Esophagus muscularis mucosa (tissue), 4 donors: ENCODE measurements at regions not wholly inside any gene's neighbourhood (a gene's known extent, or its start where the extent isn't known, plus 50 kb on each side); places are given as distances from the start of the nearest gene placed in this dataset.

Experiments used
- DNase-seq: peaks from one replicate; pipeline ENCODE4 v3.0.0-alpha.2; 2017; ENCODE audit errors: extremely low spot score
- H3K27ac ChIP-seq, 4 donors: fragments of 200-600 bp; sonication (generic); replicated peaks in 1 of 4; 1 replicate in 3 of 4; 2 replicates in 1 of 4; pipeline ENCODE4 v1.5.1; 2016 to 2019; ENCODE audit warnings: mild to moderate bottlenecking in 1 of 4
- H3K27me3 ChIP-seq, 4 donors: fragments of 200-600 bp; sonication (generic); one replicate each; pipeline versions ENCODE4 v1.5.1 to v1.6.0; 2016 to 2019
- H3K36me3 ChIP-seq, 4 donors: fragments of 200-600 bp; sonication (generic); one replicate each; pipeline ENCODE4 v1.5.1; 2016 to 2019
- H3K4me1 ChIP-seq, 4 donors: fragments of 200-600 bp; sonication (generic); one replicate each; pipeline ENCODE4 v1.5.1; 2016 to 2019
- H3K4me3 ChIP-seq, 4 donors: fragments of 200-600 bp; sonication (generic); 1 replicate in 2 of 4; 2 replicates in 2 of 4; pipeline ENCODE4 v1.5.1; 2016 to 2019; ENCODE audit warnings: mild to moderate bottlenecking in 4 of 4, moderate library complexity in 1 of 4
- H3K9me3 ChIP-seq, 4 donors: fragments of 200-600 bp; sonication (generic); 1 replicate in 3 of 4; 2 replicates in 1 of 4; pipeline ENCODE4 v1.5.1; 2016 to 2019
- CTCF ChIP-seq, 3 experiments: fragments of 200-600 bp in 2 of 3; fragments of 450-650 bp in 1 of 3; sonication (generic) in 2 of 3; IDR thresholded peaks; one replicate each; pipeline ENCODE4 v1.5.1; 2017 to 2019; ENCODE audit warnings: antibody characterized with exemption in 3 of 3, mild to moderate bottlenecking in 2 of 3, moderate library complexity in 1 of 3
- EP300 ChIP-seq: sonication (generic); formaldehyde crosslinking; IDR thresholded peaks from one replicate; pipeline ENCODE4 v1.6.1; 2017; ENCODE audit warnings: antibody characterized with exemption
- POLR2A ChIP-seq: fragments of 450-650 bp; IDR thresholded peaks from one replicate; pipeline ENCODE4 v1.6.1; 2017; ENCODE audit warnings: antibody characterized with exemption, moderate library complexity, mild to moderate bottlenecking, low read depth
- POLR2AphosphoS5 ChIP-seq, 2 donors: sonication (generic); formaldehyde crosslinking; IDR thresholded peaks; one replicate each; pipeline ENCODE4 v1.6.1; 2017; ENCODE audit warnings: antibody characterized with exemption in 2 of 2
- WGBS: methylation state at CpG from one replicate; pipeline ENCODE4 v1.1.5; 2018; 5-methylcytosine and 5-hydroxymethylcytosine counted together
- intact Hi-C: fragments of 100-400 bp; cut with DNase I; formaldehyde crosslinking; loops from one replicate; pipeline ENCODE4 v1.15.1; 2023

GRCh38 chr5:2166979-2167377 is 284.3 kb upstream of the IRX4 start:
- Histone ChIP-seq H3K9me3 (no peaks in the 10 kb centered on the region), H3K4me1 (no peaks in the 10 kb centered on the region), H3K27me3 (peaks cover 0 to 53% (median 0%) of the 10 kb centered on the region in 4 donors), H3K36me3 (no peaks in the 10 kb centered on the region), H3K27ac (no peak overlapping the region), H3K4me3 (no peak overlapping the region)
- intact Hi-C loops, result no loop called here
- WGBS, result 97% methylated on average over 5 of the region's 6 CpGs
- TF ChIP-seq POLR2A, result no peak
- no peak for TF ChIP-seq CTCF (IDR thresholded peaks at IDR 0.05)
- no peak for TF ChIP-seq POLR2AphosphoS5 (IDR thresholded peaks at IDR 0.05)
- TF ChIP-seq EP300, result no peak
- no peak for DNase-seq

GRCh38 chr5:2166306-2166978 is 283.7 kb upstream of the IRX4 start:
- 76% methylated on average over 14 of the region's 17 CpGs for WGBS
- H3K27me3 ChIP-seq, result peaks cover 0 to 50% (median 0%) of the 10 kb centered on the region in 4 donors
- no peaks in the 10 kb centered on the region for H3K9me3 ChIP-seq
- TF ChIP-seq POLR2AphosphoS5 (IDR thresholded peaks at IDR 0.05) (no peak), CTCF (IDR thresholded peaks at IDR 0.05) (no peak), EP300 (no peak), POLR2A (no peak)
- no peak overlapping the region for H3K27ac ChIP-seq
- no peaks in the 10 kb centered on the region for H3K4me1 ChIP-seq
- H3K36me3 ChIP-seq, result no peaks in the 10 kb centered on the region
- no peak overlapping the region for H3K4me3 ChIP-seq
- intact Hi-C loops, result no loop called here
- no peak for DNase-seq

GRCh38 chr5:2165615-2166305 is 283.0 kb upstream of the IRX4 start:
- H3K27me3 ChIP-seq, result peaks cover 0 to 47% (median 0%) of the 10 kb centered on the region in 4 donors
- no peak overlapping the region for H3K27ac ChIP-seq
- H3K4me1 ChIP-seq, result no peaks in the 10 kb centered on the region
- no peak overlapping the region for H3K4me3 ChIP-seq
- intact Hi-C loops, result no loop called here
- H3K36me3 ChIP-seq, result no peaks in the 10 kb centered on the region
- WGBS, result 84% methylated on average over 9 of the region's 11 CpGs
- TF ChIP-seq CTCF (IDR thresholded peaks at IDR 0.05) (no peak), POLR2AphosphoS5 (IDR thresholded peaks at IDR 0.05) (no peak), POLR2A (no peak), EP300 (no peak)
- DNase-seq, result no peak
- H3K9me3 ChIP-seq, result no peaks in the 10 kb centered on the region

GRCh38 chr5:2165203-2165602 is 282.5 kb upstream of the IRX4 start:
- intact Hi-C loops, result no loop called here
- no peak for DNase-seq
- no peaks in the 10 kb centered on the region for H3K36me3 ChIP-seq
- H3K4me1 ChIP-seq, result no peaks in the 10 kb centered on the region
- WGBS, result 61% methylated on average over 11 of the region's 15 CpGs
- H3K9me3 ChIP-seq, result no peaks in the 10 kb centered on the region
- H3K27ac ChIP-seq, result no peak overlapping the region
- TF ChIP-seq EP300, result no peak
- TF ChIP-seq POLR2AphosphoS5 (IDR thresholded peaks at IDR 0.05), result no peak
- TF ChIP-seq POLR2A, result no peak
- TF ChIP-seq CTCF (IDR thresholded peaks at IDR 0.05), result no peak
- H3K27me3 ChIP-seq, result peaks cover 0 to 41% (median 0%) of the 10 kb centered on the region in 4 donors
- no peak overlapping the region for H3K4me3 ChIP-seq
